ENCODE measurements at regions not wholly inside any gene's neighbourhood (a gene's known extent, or its start where the extent isn't known, plus 50 kb on each side); places are given as distances from the start of the nearest gene placed in this dataset.

DNA sequence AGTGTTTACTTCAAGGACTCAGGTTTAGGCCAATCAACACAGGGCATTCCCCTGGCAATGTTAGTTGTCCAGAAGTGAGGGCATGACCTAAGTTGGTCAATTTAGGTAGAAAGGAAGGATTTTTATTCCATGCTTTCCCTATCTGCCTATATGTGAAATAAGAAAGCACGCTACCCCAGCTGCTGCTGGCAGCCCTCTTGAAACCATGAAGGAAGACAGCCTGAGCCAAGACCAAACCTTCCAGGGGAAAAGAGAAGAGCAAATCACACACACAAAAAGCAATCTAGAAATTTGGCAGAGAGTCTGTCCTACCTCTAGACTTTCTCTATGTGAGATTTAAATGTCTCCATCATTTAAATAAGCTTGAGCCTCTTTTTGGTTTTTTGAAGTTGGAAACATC, 387.6 kb downstream of the TNS1 start:
- no peak overlapping the region for H3K4me3 Mint-ChIP-seq
- peaks cover 29% of the 10 kb centered on the region for H3K4me1 Mint-ChIP-seq
- H3K9me3 Mint-ChIP-seq = no peaks in the 10 kb centered on the region
- no peak overlapping the region for H3K27ac Mint-ChIP-seq
- no peaks in the 10 kb centered on the region for H3K36me3 Mint-ChIP-seq
- no peaks in the 10 kb centered on the region for H3K27me3 Mint-ChIP-seq

DNA sequence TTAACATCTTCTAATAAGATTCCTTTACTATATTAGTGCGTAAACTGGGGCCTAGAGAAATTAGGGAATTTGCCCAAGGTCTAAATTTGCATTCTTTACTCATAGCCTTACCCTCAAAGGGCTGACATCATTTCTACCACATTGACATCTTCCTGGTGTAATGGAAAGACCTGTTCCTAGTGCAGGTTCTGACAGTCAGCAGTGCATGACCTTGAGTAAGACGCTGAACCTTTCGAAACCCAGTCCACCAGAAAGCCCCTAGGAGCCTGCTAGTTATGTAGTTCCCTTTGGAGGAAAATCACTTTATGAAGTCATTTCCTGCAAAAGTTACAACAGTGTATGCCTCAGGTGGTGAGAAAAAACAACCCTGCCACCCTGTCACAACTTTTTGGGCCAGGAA, 388.3 kb downstream of the TNS1 start:
- H3K27me3 Mint-ChIP-seq = no peaks in the 10 kb centered on the region
- no peaks in the 10 kb centered on the region for H3K36me3 Mint-ChIP-seq
- H3K9me3 Mint-ChIP-seq = no peaks in the 10 kb centered on the region
- H3K4me1 Mint-ChIP-seq = peaks cover 36% of the 10 kb centered on the region
- H3K4me3 Mint-ChIP-seq = no peak overlapping the region
- H3K27ac Mint-ChIP-seq = no peak overlapping the region

DNA sequence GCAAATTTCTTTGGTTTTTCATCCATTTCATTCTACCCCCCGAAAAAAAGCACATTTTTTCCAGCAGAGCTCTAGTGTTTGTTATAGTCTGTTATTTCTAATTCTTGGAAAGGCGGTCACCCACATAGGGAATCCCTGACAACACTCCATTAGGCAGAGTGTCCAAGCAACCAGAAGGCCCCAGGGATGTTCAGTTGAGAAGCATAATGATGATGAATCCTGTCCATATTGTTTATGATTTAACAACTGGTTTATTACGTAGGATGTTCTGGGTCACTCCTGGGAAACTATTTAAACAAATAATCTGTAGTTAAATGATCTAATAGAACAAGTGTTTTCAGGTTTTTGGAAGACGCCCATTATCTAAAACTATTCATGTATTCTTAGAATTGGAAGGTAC, 388.7 kb downstream of the TNS1 start:
- peaks cover 40% of the 10 kb centered on the region for H3K4me1 Mint-ChIP-seq
- no peaks in the 10 kb centered on the region for H3K27me3 Mint-ChIP-seq
- no peak overlapping the region for H3K4me3 Mint-ChIP-seq
- no peaks in the 10 kb centered on the region for H3K9me3 Mint-ChIP-seq
- no peaks in the 10 kb centered on the region for H3K36me3 Mint-ChIP-seq
- H3K27ac Mint-ChIP-seq = no peak overlapping the region

DNA sequence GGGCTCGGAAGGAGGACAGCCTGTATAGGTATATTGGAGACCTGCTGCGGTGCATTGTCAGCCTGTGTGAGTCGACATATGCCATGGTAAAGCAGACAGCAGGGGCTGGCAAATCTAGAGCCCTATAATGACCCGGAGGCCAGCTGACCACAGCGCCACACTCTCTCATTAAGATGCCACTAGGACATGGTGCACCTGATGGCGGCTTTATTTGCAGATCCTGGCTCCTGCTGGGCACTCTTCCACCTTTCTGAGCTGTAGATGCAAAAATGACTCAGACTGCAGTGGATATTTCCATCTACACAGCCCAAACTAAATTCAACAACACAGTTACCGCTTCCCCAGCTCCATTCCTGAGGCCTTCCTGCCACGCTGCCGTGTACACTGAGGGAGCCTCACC, 389.9 kb downstream of the TNS1 start:
- H3K27me3 Mint-ChIP-seq = no peaks in the 10 kb centered on the region
- no peaks in the 10 kb centered on the region for H3K9me3 Mint-ChIP-seq
- H3K27ac Mint-ChIP-seq = no peak overlapping the region
- peaks cover 50% of the 10 kb centered on the region for H3K4me1 Mint-ChIP-seq
- H3K36me3 Mint-ChIP-seq = no peaks in the 10 kb centered on the region
- no peak overlapping the region for H3K4me3 Mint-ChIP-seq

DNA sequence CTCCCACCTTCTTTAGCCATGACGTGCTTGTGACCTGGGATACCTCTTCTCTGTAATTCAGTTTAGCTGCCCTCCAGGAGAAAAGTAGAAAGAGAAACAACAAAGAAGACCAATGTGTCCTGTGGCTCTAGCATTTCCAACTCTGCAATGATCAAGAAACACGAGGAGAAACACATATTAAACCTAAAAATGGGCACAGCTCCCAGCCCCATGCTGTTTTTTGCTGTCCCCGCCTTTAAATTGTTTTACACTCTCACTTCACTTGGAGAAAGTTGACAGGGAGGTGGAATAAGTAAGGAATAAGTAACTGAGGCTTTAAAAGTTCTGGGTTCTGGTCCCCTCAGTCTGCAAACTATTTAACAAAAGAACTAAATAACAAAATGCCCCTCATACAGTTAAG, 390.6 kb downstream of the TNS1 start:
- Mint-ChIP-seq H3K27me3 (no peaks in the 10 kb centered on the region), H3K4me3 (no peak overlapping the region), H3K36me3 (no peaks in the 10 kb centered on the region), H3K9me3 (no peaks in the 10 kb centered on the region), H3K4me1 (peaks cover 52% of the 10 kb centered on the region), H3K27ac (peak overlapping the region; percentile 31)

DNA sequence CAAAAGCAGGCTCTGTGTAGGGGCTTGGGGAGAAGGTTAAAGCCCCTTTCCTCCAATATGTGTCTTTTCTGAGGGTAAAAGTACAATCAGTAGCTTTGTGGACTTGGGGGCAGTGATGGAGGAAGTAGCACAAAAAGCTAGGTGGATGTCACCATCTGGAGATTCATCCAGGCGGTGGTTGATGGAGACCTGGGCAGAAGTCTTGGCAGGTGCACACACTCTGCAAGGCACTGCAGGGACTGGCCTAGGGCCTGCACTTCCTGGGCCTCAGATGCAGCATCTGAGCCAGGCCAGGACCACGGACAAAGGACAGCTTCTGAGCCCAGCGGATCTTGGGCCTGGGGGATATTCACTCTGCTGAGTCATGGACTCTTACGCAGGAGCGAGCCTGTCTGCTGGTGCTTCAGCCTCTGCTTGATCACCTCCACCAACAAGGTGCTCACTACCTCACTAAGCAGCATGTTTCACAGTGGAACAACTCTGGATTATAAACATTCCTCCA, 391.1 kb downstream of the TNS1 start:
- Mint-ChIP-seq H3K27me3 (no peaks in the 10 kb centered on the region), H3K27ac (peak overlapping the region; percentile 91), H3K4me3 (no peak overlapping the region), H3K4me1 (peaks cover 57% of the 10 kb centered on the region), H3K36me3 (no peaks in the 10 kb centered on the region), H3K9me3 (no peaks in the 10 kb centered on the region)

DNA sequence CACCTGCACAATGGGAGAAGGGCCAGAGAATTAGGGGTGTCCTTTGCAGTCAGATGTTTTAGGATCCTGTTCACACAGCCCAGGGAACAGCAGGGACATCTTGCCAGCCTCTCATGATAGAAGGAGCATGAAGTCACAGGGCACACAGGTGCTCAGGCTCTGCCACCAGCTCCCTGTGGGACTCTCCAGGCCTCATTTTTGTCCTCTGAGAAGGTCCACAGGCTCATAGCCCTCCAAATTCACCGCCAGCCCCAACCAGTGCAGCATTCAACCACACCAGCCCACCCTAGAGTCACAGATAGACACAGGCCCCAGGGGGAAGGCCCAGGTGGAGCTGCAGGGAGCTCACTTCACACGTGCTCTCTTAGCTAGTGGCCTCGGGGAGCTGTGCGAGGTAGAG, 391.7 kb downstream of the TNS1 start:
- peak overlapping the region; percentile 91 for H3K27ac Mint-ChIP-seq
- H3K9me3 Mint-ChIP-seq = no peaks in the 10 kb centered on the region
- no peaks in the 10 kb centered on the region for H3K36me3 Mint-ChIP-seq
- H3K27me3 Mint-ChIP-seq = no peaks in the 10 kb centered on the region
- peaks cover 63% of the 10 kb centered on the region for H3K4me1 Mint-ChIP-seq
- peak overlapping the region; percentile 62 for H3K4me3 Mint-ChIP-seq

DNA sequence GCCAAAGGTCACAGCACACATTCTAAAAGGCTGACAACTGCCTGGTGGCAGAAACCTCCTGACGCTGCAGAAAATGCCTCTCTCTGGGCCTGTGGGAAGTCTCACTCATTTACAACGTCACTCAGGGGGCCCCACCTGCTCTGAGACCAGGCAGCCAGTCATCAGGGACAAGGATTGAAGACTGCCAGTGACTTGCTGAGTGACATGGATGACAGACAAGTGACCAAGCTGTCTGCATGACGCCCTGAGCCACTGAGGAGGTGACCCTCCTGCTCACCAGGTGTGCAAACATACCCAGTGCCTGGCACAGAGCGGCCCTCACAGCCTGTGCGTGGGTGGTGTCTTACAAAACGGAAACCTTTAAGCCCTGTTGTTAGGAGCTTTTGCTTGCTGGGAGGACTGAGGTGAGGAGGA, 392.4 kb downstream of the TNS1 start:
- Mint-ChIP-seq H3K4me1 (peaks cover 63% of the 10 kb centered on the region), H3K4me3 (peak overlapping the region; percentile 62), H3K9me3 (no peaks in the 10 kb centered on the region), H3K27me3 (no peaks in the 10 kb centered on the region), H3K36me3 (no peaks in the 10 kb centered on the region), H3K27ac (peak overlapping the region; percentile 91)

DNA sequence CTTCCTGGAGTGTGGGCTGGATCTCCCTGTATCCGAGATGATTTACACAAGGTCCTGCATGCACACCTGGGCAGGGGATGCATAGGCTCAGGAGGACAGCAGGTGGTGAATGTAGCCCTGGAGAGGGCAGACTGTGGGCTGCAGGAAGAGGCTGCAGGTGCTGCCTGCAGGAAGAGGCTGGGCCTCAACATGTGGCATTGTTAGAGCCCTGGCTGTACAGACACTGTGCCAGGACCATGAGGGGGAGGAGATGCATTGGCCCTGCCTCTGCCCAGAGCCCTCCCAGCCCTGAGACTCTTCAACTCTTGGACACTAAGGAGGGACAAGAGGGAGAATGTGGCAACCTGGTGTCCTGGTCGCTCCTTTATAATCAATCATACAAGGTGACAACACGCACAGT, 392.8 kb downstream of the TNS1 start:
- Mint-ChIP-seq H3K36me3 (no peaks in the 10 kb centered on the region), H3K27ac (peak overlapping the region; percentile 53), H3K4me3 (peak overlapping the region; percentile 62), H3K4me1 (peaks cover 60% of the 10 kb centered on the region), H3K9me3 (no peaks in the 10 kb centered on the region), H3K27me3 (no peaks in the 10 kb centered on the region)

DNA sequence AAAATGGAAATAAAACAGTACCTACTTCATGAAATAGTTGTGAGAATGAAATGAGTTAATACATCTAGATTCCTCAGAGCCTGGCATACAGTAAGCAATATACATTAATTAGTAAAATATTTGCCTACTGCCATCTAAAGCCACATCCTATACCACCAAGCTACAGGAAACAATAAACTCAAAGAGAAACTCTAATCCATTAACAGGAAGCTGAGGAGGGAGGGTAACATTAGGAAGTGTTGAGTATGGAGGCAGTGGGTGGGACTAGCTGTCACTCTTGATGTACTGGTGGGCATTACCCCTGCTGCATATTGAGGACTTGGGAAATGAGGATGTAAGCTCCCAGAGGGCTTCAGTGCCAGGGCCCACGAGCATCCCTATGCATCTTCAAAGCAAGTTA, 396.5 kb downstream of the TNS1 start:
- H3K36me3 Mint-ChIP-seq = no peaks in the 10 kb centered on the region
- no peaks in the 10 kb centered on the region for H3K27me3 Mint-ChIP-seq
- H3K4me1 Mint-ChIP-seq = peaks cover 45% of the 10 kb centered on the region

DNA sequence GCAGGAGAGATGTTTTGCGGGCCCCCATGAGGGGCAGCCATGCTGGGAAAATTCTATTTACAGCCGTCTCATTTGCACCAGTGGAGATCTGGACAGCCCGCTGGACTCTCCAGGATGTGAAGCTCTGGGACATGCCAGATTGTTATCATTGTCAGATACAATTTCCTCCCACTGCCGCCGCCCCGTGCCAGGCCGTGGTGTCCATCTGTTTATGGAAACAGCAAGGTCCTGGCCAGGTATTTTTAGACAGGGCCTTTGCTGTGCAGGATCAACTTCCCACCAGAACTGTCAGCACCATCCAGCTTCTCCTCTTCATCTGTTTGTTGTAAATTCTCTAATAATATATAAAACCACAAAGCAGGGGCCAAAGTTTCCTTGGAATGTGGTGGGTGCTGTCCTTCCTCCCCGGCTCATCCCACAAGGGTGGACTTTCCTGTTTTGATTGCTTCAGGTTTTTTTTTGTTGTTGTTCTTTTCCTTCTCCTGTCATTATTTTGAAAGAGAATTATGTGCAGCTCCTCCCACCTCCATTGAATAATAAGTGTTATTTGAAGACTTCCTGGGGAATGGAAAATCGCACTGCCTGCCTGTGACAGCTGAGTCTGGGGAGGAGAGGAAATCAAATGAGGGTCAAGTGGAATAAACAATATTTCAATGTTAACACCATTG, 398.1 kb downstream of the TNS1 start:
- Mint-ChIP-seq H3K9me3 (no peaks in the 10 kb centered on the region), H3K36me3 (no peaks in the 10 kb centered on the region), H3K27me3 (no peaks in the 10 kb centered on the region), H3K4me3 (no peak overlapping the region), H3K27ac (no peak overlapping the region), H3K4me1 (peaks cover 29% of the 10 kb centered on the region)

More for the DNA sequence above, 396.5 kb downstream of the TNS1 start:
- Mint-ChIP-seq H3K4me3 (no peak overlapping the region), H3K9me3 (no peaks in the 10 kb centered on the region), H3K27ac (peak overlapping the region; percentile 15)

DNA sequence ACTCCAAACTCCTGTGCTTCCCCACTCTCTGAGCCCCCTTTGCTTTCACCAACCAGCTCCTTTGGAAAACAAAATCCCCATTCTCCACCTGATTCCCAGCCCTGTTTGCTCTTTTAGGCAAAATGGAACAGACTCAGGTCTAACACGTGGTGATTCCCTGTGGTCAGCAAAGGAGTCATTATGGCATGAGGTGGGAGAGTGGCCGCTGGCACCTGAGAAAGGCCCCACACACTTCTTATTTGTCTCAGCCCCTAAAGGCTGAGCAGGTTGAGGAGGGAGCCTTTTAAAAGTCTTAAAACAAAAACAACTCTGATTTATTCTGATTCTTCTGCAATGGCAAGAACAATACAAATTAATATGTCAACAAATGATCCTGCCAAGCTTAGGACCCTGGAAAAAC, 401.2 kb downstream of the TNS1 start:
- Mint-ChIP-seq H3K27ac (no peak overlapping the region), H3K36me3 (no peaks in the 10 kb centered on the region), H3K4me3 (no peak overlapping the region), H3K27me3 (no peaks in the 10 kb centered on the region), H3K4me1 (peaks cover 5% of the 10 kb centered on the region), H3K9me3 (no peaks in the 10 kb centered on the region)

DNA sequence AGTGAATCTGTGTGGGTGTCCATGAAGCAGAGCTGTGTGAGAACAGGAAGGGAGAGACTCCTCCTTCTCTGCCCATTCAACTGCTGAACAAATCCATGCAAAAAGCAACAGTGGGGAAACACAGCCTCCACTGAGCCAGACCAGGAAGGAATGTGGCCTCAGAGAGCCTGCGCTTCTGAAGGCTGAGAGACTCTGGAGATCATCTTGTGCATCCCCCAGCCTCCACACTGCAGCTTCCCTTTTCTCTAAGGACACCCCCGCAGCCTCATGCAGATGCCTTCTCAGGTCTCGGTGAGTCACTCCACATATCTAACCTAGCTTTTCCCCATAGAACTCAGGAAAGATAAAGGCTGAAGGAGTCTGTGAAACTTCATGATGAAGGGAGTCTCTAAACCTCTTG, 402.9 kb downstream of the TNS1 start:
- Mint-ChIP-seq H3K27ac (no peak overlapping the region), H3K4me3 (no peak overlapping the region), H3K36me3 (no peaks in the 10 kb centered on the region), H3K4me1 (no peaks in the 10 kb centered on the region), H3K27me3 (no peaks in the 10 kb centered on the region), H3K9me3 (no peaks in the 10 kb centered on the region)

DNA sequence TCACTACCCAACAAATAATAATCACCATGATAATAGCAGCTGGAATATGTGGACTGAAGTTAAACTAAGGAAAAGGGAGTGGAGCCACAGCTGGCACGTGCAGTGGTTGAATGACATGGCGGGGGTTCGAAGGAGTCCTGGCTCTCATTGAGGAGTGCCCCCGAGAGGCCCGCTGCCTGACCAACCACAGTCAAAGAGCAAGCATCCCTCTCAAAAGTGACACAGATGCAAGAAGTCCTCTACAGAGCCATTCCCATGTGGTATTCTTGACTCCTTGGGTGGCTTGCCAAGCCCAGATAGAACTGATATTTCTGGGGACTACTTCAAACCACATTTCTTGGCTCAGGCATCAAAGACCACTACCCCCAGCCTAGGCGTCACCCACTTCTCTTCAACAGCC, 405.1 kb downstream of the TNS1 start:
- Mint-ChIP-seq H3K36me3 (no peaks in the 10 kb centered on the region), H3K27me3 (no peaks in the 10 kb centered on the region), H3K9me3 (no peaks in the 10 kb centered on the region), H3K27ac (no peak overlapping the region), H3K4me1 (no peaks in the 10 kb centered on the region), H3K4me3 (no peak overlapping the region)

DNA sequence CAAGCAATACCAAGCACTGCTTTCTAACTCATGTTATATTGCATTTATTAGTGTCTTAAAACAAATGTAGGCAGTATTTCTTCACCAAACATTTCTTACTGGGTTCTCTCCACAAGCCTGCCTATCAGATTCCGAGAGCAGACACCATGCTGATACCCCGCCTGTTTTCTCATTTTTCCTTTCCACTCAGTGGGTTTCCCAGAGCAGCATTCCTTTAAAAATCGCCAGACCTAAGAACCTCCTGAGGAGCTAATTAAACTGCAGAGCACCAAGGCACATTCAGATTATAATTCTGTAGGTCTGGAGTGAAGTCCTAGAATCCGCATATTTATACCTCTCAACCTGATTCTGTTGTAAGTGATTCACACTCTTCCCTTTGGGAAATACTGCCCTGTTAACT, 405.6 kb downstream of the TNS1 start:
- Mint-ChIP-seq H3K4me1 (no peaks in the 10 kb centered on the region), H3K9me3 (no peaks in the 10 kb centered on the region), H3K27me3 (no peaks in the 10 kb centered on the region), H3K4me3 (no peak overlapping the region), H3K36me3 (no peaks in the 10 kb centered on the region), H3K27ac (no peak overlapping the region)

DNA sequence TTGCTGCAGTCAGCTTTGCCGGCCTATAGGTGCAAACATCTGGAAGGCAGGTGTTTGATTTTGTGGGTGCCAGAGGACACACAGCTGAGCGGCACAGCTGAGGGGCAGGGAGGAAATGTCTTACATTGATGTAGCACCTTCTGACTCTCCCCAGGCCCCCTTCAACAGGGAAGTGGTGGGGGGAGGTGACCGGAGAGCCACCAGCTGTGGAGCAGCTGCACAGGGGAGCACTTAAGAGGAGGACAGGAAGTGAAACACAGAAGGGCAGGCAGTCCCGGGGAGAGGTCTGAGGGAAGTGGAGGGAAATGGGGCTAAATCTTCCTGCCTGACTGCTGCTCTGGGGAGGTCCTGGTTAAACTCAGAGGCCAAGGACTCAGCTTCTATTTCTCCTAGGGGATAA, 409.1 kb downstream of the TNS1 start:
- Mint-ChIP-seq H3K27ac (no peak overlapping the region), H3K4me1 (peaks cover 5% of the 10 kb centered on the region), H3K27me3 (no peaks in the 10 kb centered on the region), H3K36me3 (no peaks in the 10 kb centered on the region), H3K9me3 (no peaks in the 10 kb centered on the region), H3K4me3 (no peak overlapping the region)

DNA sequence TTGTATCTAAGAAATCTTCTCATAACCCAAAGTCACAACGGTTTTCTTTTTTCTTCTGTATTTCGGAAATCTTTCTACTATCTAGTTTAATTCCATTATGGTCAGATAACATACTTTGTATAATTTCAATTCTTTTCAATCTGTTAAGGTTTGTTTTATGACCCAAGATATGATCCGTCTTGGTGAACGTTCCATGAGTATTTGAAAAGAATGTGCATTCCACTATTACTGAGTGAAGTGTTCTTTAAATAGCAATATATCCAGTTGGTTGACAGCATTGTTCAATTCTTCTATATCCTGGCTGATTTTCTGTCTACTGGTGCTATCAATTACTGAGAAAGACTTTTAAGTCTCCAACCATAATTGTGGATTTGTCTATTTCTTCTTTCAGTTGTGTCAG, 414.5 kb downstream of the TNS1 start:
- no peak overlapping the region for H3K4me3 Mint-ChIP-seq
- no peaks in the 10 kb centered on the region for H3K9me3 Mint-ChIP-seq
- H3K4me1 Mint-ChIP-seq = peaks cover 5% of the 10 kb centered on the region
- H3K27ac Mint-ChIP-seq = no peak overlapping the region
- H3K27me3 Mint-ChIP-seq = no peaks in the 10 kb centered on the region
- no peaks in the 10 kb centered on the region for H3K36me3 Mint-ChIP-seq

Data from activated naive CD4-positive, alpha-beta T cell treated with anti-CD3 and anti-CD28 coated beads, Interleukin-2, amount 50 U/mL, for 24 hours (primary cell).